A549 (cell line): ENCODE measurements at regions not wholly inside any gene's neighbourhood (a gene's known extent, or its start where the extent isn't known, plus 50 kb on each side); places are given as distances from the start of the nearest gene placed in this dataset.

Source experiments
- ATAC-seq, 2 experiments: fragments of 200-7000 bp in 1 of 2; fragments of >200 bp in 1 of 2; cut with Nextera tagmentation in 1 of 2; cut with Tn5 transposase in 1 of 2; 3 replicates each; pipeline versions ENCODE4 v1.8.0 to v1.9.1; 2018 to 2020; ENCODE audit warnings: mild to moderate bottlenecking in 1 of 2, moderate library complexity in 1 of 2
- CTCF ChIA-PET: fragments of 300-600 bp; sonication (Branson Sonifier 250); formaldehyde crosslinking; extraction: SDS; loops from one replicate; lab custom pipeline; 2021; ENCODE audit warnings: antibody characterized with exemption, inconsistent platforms; lab: Yijun Ruan, JAX
- POLR2A ChIA-PET: fragments of 350-600 bp; formaldehyde crosslinking; extraction: SDS; loops from one replicate; lab custom pipeline; 2021; ENCODE audit warnings: antibody characterized with exemption, inconsistent platforms; lab: Yijun Ruan, JAX
- DNase-seq, 2 experiments: peaks; one replicate each; pipeline versions ENCODE4 v3.0.0 to v3.0.0-alpha.2; 2011 to 2016; ENCODE audit warnings: low read depth in 1 of 2, low spot score in 1 of 2
- FAIRE-seq: peaks from 2 replicates; lab custom pipeline; 2011; peaks lifted over from hg19 to GRCh38; lab: Jason Lieb, UNC
- H3K27ac ChIP-seq, 2 experiments: fragments of >200 bp; sonication (Bioruptor Twin); formaldehyde crosslinking; 3 replicates each; pipeline ENCODE4 v1.5.1; 2016 to 2017
- H3K4me1 ChIP-seq: fragments of >200 bp; sonication (Bioruptor Twin); formaldehyde crosslinking; 3 replicates; pipeline ENCODE4 v1.6.1; 2016
- H3K4me2 ChIP-seq: fragments of >200 bp; sonication (Bioruptor Twin); formaldehyde crosslinking; 3 replicates; pipeline ENCODE4 v1.6.1; 2016
- H3K4me3 ChIP-seq: fragments of >200 bp; sonication (Bioruptor Twin); formaldehyde crosslinking; 3 replicates; pipeline ENCODE4 v1.5.1; 2016
- H3K9me3 ChIP-seq: fragments of >200 bp; sonication (Bioruptor Twin); formaldehyde crosslinking; 3 replicates; pipeline ENCODE4 v1.6.1; 2016
- ATOH8 ChIP-seq: fragments of 250-450 bp; sonication (Bioruptor Pico); IDR thresholded peaks from 2 replicates; pipeline ENCODE4 v1.5.0; 2020; ENCODE audit warnings: low read depth, mild to moderate bottlenecking, moderate library complexity
- CEBPB ChIP-seq, 2 experiments: fragments of >200 bp in 1 of 2; sonication (Bioruptor Twin) in 1 of 2; formaldehyde crosslinking in 1 of 2; IDR thresholded peaks; 2 replicates each; pipeline ENCODE4 v1.6.1; 2012 to 2016
- E2F6 ChIP-seq: IDR thresholded peaks from 2 replicates; pipeline ENCODE4 v1.6.1; 2012; ENCODE audit warnings: low read depth, borderline replicate concordance
- EHF ChIP-seq: fragments of 250-450 bp; sonication (Bioruptor Pico); IDR thresholded peaks from 2 replicates; pipeline ENCODE4 v1.5.0; 2020; ENCODE audit warnings: mild to moderate bottlenecking
- EHMT2 ChIP-seq: fragments of 200-600 bp; sonication (generic); IDR thresholded peaks from 2 replicates; pipeline ENCODE4 v1.6.1; 2016; ENCODE audit warnings: antibody characterized with exemption, low read depth, mild to moderate bottlenecking, moderate library complexity
- ELK1 ChIP-seq: fragments of 150-350 bp; IDR thresholded peaks from 2 replicates; pipeline ENCODE4 v1.6.1; 2014; ENCODE audit warnings: low read depth, mild to moderate bottlenecking, low read length
- FOSB ChIP-seq: fragments of 250-450 bp; sonication (Bioruptor Pico); IDR thresholded peaks from 2 replicates; pipeline ENCODE4 v1.5.0; 2020; ENCODE audit warnings: mild to moderate bottlenecking, moderate library complexity
- FOXS1 ChIP-seq: fragments of 250-450 bp; sonication (Bioruptor Pico); IDR thresholded peaks from 2 replicates; pipeline ENCODE4 v1.5.0; 2020; ENCODE audit warnings: mild to moderate bottlenecking, moderate library complexity
- GATA3 ChIP-seq: IDR thresholded peaks from 2 replicates; pipeline ENCODE4 v1.6.1; 2012; ENCODE audit warnings: borderline replicate concordance
- HEYL ChIP-seq: fragments of 250-450 bp; sonication (Bioruptor Pico); IDR thresholded peaks from 2 replicates; pipeline ENCODE4 v1.8.0; 2021; ENCODE audit warnings: mild to moderate bottlenecking, moderate library complexity
- HOXB5 ChIP-seq: fragments of 250-450 bp; sonication (Bioruptor Pico); IDR thresholded peaks from 2 replicates; pipeline ENCODE4 v1.5.0; 2020; ENCODE audit warnings: mild to moderate bottlenecking, moderate library complexity
- JUN ChIP-seq, 2 experiments: fragments of >200 bp; sonication (Bioruptor Twin); formaldehyde crosslinking; IDR thresholded peaks; 2 replicates in 1 of 2; 3 replicates in 1 of 2; pipeline ENCODE4 v1.6.1; 2016 to 2017
- JUNB ChIP-seq: fragments of >200 bp; sonication (Bioruptor Twin); formaldehyde crosslinking; IDR thresholded peaks from 2 replicates; pipeline ENCODE4 v1.6.1; 2016
- KDM1A ChIP-seq: fragments of 200-600 bp; sonication (generic); IDR thresholded peaks from 2 replicates; pipeline ENCODE4 v1.6.1; 2016; ENCODE audit warnings: low read depth, mild to moderate bottlenecking
- KDM5A ChIP-seq: fragments of 200-600 bp; sonication (generic); IDR thresholded peaks from 2 replicates; pipeline ENCODE4 v1.6.1; 2016; ENCODE audit warnings: antibody characterized with exemption, mild to moderate bottlenecking
- NFE2L2 ChIP-seq: fragments of 150-350 bp; conservative IDR thresholded peaks from 2 replicates; pipeline ENCODE4 v1.6.1; 2014; ENCODE audit warnings: low read length
- NR3C1 ChIP-seq: fragments of >200 bp; sonication (Bioruptor Twin); formaldehyde crosslinking; IDR thresholded peaks from 3 replicates; pipeline ENCODE4 v1.6.1; 2017
- POLR2A ChIP-seq: IDR thresholded peaks from 2 replicates; pipeline ENCODE4 v1.6.1; 2012; ENCODE audit warnings: mild to moderate bottlenecking, low read length
- RARB ChIP-seq: fragments of 250-450 bp; sonication (Bioruptor Pico); IDR thresholded peaks from 2 replicates; pipeline ENCODE4 v1.8.0; 2021; ENCODE audit warnings: mild to moderate bottlenecking, moderate library complexity
- RCOR1 ChIP-seq: fragments of 150-350 bp; IDR thresholded peaks from 2 replicates; pipeline ENCODE4 v1.6.1; 2014; ENCODE audit warnings: antibody characterized with exemption, low read length, low read depth
- RFX5 ChIP-seq: fragments of 450-650 bp; IDR thresholded peaks from 2 replicates; pipeline ENCODE4 v1.7.1; 2014; ENCODE audit warnings: antibody characterized with exemption, mild to moderate bottlenecking, moderate library complexity
- TFCP2L1 ChIP-seq: fragments of 250-450 bp; sonication (Bioruptor Pico); IDR thresholded peaks from 2 replicates; pipeline ENCODE4 v1.5.0; 2021; ENCODE audit warnings: mild to moderate bottlenecking
- ZC3H11A ChIP-seq: fragments of 450-650 bp; IDR thresholded peaks from 2 replicates; pipeline ENCODE4 v1.6.1; 2014; ENCODE audit warnings: antibody characterized with exemption, mild to moderate bottlenecking
- WGBS: methylation state at CpG from one replicate; pipeline ENCODE4 v1.1.6; 2017; ENCODE audit errors: missing lambda C conversion rate; 5-methylcytosine and 5-hydroxymethylcytosine counted together

- POLR2A ChIA-PET = no interaction called here
- 71% methylated on average over 10 of the region's 15 CpGs for WGBS
- Histone ChIP-seq H3K4me2 (no peak overlapping the region), H3K9me3 (no peaks in the 10 kb centered on the region), H3K4me1 (peaks cover 27% of the 10 kb centered on the region), H3K4me3 (no peak overlapping the region), H3K27ac (0 out of 6 replicates have a peak overlapping the region, but pooled peaks of 1 of the 2 experiments have one; percentile 33)
- no peak for TF ChIP-seq RCOR1
- no peak for TF ChIP-seq EHMT2
- no peak for TF ChIP-seq CEBPB (IDR thresholded peaks at IDR 0.05)
- TF ChIP-seq EHF (CRISPR knock-in tag) = no peak
- no peak for TF ChIP-seq KDM1A
- TF ChIP-seq NFE2L2 = no peak
- CTCF ChIA-PET = interaction anchor here (0.6 kb wide), 2 partner anchors 365 to 519 kb away, joined by 3 read pairs; no protein-coding TSS in a partner anchor
- ATAC-seq (peak in 1 of 2 experiments; percentile 42; a peak in 2 of 6 replicates), DNase-seq (no peak), FAIRE-seq (no peak)
Observed at GRCh38 chr4:3821580-3822229, 55.5 kb downstream of the ADRA2C start.

GRCh38 chr4:3822230-3822947, 56.2 kb downstream of the ADRA2C start:
- TF ChIP-seq HEYL (no peak), FOSB (no peak), JUNB (no peak), RFX5 (no peak), JUN (IDR thresholded peaks at IDR 0.05) (no peak), ZC3H11A (no peak), KDM1A (no peak), FOXS1 (CRISPR knock-in tag) (no peak), RARB (no peak), TFCP2L1 (CRISPR knock-in tag) (no peak), ELK1 (no peak), ATOH8 (no peak), KDM5A (no peak), CEBPB (IDR thresholded peaks at IDR 0.05) (no peak), HOXB5 (CRISPR knock-in tag) (no peak), E2F6 (no peak), GATA3 (no peak), NR3C1 (no peak), POLR2A (no peak)
- Histone ChIP-seq H3K9me3 (no peaks in the 10 kb centered on the region), H3K4me1 (peaks cover 32% of the 10 kb centered on the region), H3K4me3 (no peak overlapping the region), H3K27ac (0 out of 6 replicates have a peak overlapping the region, but pooled peaks of 1 of the 2 experiments have one; percentile 33), H3K4me2 (no peak overlapping the region)
- ChIA-PET POLR2A (no interaction called here), CTCF (interaction anchor here (0.6 kb wide), 2 partner anchors 364 to 518 kb away, joined by 3 read pairs; no protein-coding TSS in a partner anchor)
- ATAC-seq (peak in 1 of 2 experiments; percentile 23; a peak in 2 of 6 replicates), DNase-seq (peak in 1 of 2 experiments; percentile 27), FAIRE-seq (no peak)
- 57% methylated on average over 21 of the region's 22 CpGs for WGBS
